Caki2 (cell line): ENCODE measurements at regions not wholly inside any gene's neighbourhood (a gene's known extent, or its start where the extent isn't known, plus 50 kb on each side); places are given as distances from the start of the nearest gene placed in this dataset.

ENCODE experiments used
- DNase-seq: peaks from one replicate; pipeline ENCODE4 v3.0.0-alpha.2; 2015; ENCODE audit warnings: low read depth
- in situ Hi-C: cut with HindIII; loops from 2 replicates; pipeline ENCODE4 v1.10.0; 2016; ENCODE audit warnings: low sequenced_read_pairs, low pct_unique_long_range_greater_than_20kb, mixed read lengths

DNA sequence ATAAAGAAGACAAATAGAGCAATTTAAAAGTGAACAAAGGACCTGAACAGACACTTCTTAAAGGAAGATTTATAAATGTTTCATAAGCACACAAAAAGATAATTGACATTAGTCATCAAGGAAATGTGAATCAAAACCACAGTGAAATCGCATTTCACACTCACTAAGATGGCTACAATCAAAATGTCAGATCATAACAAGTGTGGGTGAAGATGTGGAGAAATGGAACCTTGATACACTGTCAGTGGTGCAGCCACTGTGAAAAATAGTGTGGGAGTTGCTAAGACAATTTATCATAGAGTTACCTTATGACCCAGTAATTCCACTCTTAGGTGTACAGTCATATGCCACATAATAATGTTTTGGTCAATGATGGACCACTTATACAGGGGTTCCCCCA is 54.5 kb upstream of the HTR4 start:
- in situ Hi-C loops = no loop called here
- no peak for DNase-seq

DNA sequence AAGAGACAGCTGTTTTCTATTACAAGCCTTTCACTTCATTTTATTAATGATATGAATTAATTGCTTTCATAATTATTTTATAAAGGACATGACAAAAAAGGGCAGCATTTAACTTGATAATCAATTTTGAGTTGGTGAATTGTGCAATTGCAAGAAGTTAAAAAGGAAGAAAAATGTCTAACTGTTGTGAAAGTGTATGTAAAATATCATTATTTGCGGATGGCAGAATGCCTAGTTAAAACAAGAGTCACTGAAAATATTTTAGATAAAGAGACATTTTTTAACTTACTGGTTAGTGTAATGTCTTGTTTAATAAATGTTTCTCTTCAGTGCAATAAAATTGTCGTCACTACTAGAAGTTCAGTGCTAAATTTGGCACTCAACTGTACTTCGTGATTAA is 57.6 kb upstream of the HTR4 start:
- DNase-seq = no peak
- in situ Hi-C loops = no loop called here

DNA sequence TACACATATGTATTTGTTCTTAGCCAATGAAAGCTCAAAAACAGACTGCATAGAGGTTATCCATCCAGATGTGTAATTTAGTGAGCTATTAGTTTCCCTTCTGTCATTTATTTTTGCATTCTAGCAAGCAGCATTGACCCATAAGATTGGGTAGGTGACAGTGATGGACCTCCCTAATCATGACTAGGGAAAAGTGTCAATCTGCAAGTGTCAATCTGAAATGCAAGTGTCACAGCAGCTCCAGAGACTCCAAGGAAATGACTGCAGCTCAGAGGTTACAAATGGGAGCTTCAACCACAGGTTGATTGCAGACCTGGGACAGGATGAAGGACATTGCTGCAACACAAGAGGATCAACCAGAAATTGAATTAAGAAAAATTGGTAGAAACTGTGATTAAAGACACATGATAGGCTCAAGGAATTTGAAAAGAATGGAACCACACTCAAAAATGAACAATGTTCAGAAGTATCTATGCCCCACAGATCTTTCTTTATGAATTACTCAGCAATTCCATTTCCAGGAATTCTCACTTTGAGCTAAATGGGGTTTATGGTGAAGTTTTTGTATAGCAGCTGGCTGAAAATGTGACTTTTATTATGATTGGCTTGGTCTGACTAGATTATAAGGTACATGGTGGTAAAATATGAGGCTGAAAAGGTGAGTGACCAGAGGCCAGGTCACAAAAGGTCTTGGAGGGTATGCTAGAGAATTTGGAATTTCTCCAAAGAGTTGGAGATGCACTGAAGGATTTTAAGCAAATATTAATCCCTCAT is 59.6 kb upstream of the HTR4 start:
- in situ Hi-C loops = no loop called here
- no peak for DNase-seq

- in situ Hi-C loops = no loop called here
- no peak for DNase-seq
Observed at GRCh38 chr5:148716716-148717115, 62.4 kb upstream of the HTR4 start.

- in situ Hi-C loops = no loop called here
- DNase-seq = no peak
Observed at GRCh38 chr5:148717668-148718067, 63.3 kb upstream of the HTR4 start.

- in situ Hi-C loops = no loop called here
- no peak for DNase-seq
Observed at GRCh38 chr5:148719605-148720004, 65.3 kb upstream of the HTR4 start.

DNA sequence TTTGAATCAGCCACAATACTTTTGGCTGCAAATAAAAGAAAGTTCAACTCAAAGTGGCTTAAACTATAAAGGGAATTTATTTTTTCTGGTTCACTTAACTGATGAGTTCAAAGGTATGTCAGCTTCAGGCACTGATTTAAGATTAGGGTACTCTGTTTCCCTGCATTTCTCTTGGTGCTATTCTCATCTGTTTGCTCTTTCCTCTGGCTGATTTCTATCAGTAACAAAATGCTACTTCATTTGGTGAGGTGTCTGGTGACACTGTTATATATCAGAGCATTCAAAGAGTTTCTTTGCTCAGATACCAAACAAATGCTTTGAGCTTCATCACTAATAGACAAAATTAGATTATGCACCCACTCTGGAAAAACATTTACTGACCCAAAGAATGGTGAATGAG is 65.9 kb upstream of the HTR4 start:
- in situ Hi-C loops = no loop called here
- DNase-seq = no peak

DNA sequence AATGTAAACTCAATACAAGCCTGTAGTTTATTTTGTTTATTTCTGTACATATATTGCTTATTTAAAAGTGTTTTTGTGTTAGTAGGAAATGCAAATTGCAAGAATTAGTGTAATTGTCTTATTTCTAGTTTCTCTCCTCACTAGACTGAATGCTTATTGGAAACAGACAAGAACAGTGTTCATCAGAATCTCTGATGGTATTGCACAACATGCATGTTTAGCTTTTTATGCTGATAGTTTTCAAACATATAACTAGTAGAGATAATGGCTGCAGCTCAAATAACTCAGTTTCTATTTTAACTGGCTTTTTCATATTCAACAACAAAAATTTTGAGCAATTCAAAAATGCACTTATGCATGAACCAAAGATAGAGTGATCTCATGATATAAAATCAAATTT is 68.8 kb upstream of the HTR4 start:
- in situ Hi-C loops = no loop called here
- no peak for DNase-seq

DNA sequence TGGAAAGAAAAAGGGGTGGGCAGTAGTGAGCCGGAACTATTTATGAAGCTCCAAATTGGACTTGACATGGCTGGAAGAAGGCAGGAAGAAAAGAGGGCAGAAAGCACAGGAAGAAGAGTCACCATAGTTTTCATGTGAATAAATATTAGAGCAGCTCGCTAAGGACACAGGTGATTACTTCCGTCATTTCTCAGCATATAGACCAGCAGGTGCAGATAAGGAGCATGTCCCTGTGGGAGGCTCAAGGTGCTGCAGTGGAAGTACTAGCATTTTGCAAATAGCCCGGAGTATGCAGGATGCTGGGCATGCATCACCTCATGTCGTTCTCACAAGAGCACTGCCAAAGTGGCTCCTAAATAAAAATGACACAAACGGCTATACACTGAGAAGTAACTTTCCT is 71.3 kb upstream of the HTR4 start:
- in situ Hi-C loops = no loop called here
- DNase-seq = no peak

DNA sequence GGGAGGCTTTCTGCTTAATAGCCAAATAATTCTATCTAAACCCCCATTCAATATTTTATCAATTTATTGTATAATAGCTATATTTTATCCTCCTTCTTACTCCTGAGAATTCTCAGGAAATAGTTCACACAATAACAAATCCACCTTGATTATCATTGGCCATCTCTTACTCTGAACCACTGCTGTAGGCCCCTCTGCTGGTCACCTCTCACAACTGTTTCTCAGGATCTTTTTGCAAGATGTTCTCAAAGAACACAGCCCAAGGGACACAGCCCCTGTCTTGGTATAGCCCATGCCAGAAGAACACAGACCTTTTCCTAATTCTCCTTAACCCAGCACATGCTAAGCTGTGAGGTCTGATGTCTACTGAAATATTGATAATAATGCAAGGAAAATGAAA is 74.9 kb upstream of the HTR4 start:
- in situ Hi-C loops = no loop called here

GRCh38 chr5:148730270-148730669 is 75.9 kb upstream of the HTR4 start:
- no peak for DNase-seq

More for the DNA sequence above, 74.9 kb upstream of the HTR4 start:
- no peak for DNase-seq

DNA sequence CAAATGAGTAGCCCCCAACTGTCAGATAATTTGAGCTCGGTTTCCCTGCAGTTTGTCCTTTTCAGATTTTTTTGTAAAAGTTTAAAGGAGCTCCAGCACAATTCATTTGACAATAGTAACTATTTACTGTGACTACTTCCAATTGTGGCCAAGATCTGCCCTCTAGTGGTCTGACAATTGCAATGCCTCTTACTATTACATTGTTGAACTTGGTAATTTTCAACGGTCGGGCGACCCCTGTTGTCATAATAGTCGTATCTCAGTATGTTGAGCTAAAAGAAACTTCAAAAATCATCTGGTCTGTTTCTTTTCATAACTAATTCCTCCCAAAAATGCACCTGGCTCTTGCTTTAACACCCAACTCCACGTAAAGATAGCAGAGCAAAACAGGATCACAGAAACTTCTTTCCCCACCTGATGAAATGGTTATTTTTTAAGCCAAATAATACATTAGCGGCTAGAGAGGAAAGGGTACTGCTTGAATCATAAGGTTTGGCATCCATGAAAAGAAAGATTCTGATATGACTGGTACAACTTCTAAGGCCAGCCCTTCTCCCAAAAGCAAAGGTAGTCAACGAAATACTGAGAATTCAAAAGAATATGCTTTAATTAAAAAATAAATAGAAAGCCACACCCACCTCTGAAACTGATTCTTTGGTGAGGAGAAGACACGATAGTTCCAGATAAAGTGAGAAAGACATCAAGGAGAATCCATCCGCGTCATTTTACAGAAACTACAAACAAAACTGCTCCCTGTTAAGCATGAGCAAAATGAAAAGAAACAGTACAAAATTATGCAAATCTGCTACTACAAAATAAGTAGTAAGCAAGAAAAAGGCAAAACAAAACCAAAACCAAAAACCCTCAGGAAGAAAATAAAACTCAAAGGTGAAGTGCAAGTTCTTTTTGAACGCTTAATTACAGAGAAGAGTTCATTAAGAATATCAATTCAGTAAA is 76.9 kb upstream of the HTR4 start:
- in situ Hi-C loops = no loop called here
- peak; percentile 55 for DNase-seq

More at GRCh38 chr5:148730270-148730669, 75.9 kb upstream of the HTR4 start:
- in situ Hi-C loops = no loop called here

DNA sequence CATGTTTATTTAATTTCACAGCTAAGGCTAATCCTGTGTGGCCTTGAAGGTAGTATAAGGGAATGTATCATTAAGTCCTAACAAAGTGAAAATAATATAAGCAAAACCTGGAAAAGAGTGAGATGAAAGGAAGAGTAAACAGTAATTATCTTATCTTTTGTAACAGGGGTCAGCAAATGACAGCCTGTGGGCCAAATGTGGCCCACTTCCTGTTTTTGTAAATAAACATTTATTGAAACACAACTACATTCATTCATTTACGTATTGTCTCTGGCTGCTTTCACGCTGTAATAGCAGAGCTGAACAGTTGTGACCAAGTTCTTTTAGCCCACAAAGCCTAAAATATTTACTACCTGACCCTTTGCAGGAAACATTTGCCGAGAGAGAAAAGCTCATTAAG is 78.4 kb upstream of the HTR4 start:
- in situ Hi-C loops = no loop called here
- DNase-seq = no peak

DNA sequence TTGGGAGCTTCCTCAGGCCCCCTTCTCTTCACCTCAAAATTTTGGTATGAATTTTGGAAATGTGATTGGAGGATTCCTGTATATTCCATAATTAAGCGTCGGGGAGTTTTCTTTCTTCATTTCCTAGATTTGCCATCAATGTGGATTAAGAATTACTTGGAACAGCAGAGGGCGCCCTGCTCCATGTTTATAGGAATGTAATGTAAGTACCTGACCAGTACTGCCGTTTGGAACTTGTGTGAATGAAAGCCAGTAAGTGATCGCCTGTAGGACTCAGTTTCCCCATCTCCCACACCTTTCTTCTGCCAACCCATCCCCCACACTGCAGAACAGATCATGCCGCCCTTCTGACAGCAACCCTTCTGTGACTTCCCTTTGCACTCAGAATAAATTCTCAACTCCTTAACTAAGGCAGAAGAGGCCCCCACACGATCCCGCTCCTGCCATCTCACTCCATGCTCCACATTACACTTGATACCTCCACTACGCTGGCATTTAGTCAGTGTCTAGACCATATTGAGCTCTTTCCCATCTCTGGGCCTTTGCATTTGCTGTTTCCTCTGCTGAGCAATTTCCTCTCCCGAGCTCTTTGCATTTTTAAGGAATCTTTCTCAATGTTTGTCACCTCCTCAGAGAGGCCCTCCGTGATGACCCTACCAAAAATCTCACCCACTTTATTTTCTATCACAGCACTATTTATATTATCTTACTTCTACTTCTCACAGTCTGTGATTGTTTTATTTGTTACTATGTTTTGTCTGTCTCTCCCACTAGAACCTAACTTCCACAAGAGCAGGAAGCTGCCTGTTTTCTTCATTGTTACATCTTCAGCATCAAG is 79.5 kb upstream of the HTR4 start:
- in situ Hi-C loops = no loop called here
- DNase-seq = peak; percentile 57

- in situ Hi-C loops = no loop called here
- no peak for DNase-seq
Observed at GRCh38 chr5:148734518-148734917, 80.2 kb upstream of the HTR4 start.

- in situ Hi-C loops = no loop called here
- DNase-seq = no peak
Observed at GRCh38 chr5:148735301-148735835, 81.0 kb upstream of the HTR4 start.

DNA sequence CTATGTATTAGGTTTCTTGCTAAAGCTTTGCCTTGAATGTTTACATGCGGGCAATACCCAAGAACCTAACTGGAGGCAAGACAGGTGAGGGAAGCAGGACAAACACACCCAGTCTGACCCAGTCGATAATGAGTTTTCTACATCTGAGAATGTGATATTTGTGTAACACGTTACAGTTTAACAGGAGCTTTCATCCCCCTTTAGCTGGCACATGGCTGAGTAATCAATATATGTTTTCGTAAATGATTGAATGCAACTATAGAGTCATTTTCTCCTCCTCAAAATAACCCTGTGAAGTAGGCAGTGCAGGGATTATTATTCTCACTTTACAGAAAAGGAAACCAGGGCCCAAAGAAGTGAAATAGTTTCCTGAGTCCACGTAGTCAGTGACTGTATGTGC is 84.7 kb upstream of the HTR4 start:
- in situ Hi-C loops = no loop called here

DNA sequence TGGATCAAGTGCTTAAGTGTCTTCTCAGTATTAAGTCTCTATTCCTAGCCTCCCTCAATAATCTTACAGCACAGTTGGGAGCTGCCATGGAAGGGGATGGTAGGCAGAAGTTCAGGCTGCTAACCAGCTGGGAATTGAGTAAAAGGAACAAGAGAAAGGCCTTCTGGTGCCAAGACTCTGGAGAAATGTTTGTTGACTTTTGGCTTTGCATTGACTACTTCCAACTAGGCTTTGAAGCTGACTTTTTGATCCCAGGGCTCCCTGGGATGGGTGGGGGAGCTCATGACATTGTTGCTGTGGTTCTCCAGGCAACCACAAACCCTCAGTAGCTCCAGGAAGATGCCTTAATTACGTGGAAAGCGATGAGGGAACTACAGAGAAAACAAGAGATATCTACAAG is 85.2 kb upstream of the HTR4 start:
- DNase-seq = no peak
- in situ Hi-C loops = no loop called here

More for the DNA sequence above, 84.7 kb upstream of the HTR4 start:
- DNase-seq = no peak
